ENCODE measurements at regions not wholly inside any gene's neighbourhood (a gene's known extent, or its start where the extent isn't known, plus 50 kb on each side); places are given as distances from the start of the nearest gene placed in this dataset.

GRCh38 chr7:106562711-106563366, 98.1 kb downstream of the CCDC71L start:
- TF ChIP-seq CTCF (IDR thresholded peaks at IDR 0.05), result no peak
- TF ChIP-seq POLR2A (IDR thresholded peaks at IDR 0.05), result no peak

Data from Peyer's patch (tissue), 4 donors.